ENCODE measurements at regions not wholly inside any gene's neighbourhood (a gene's known extent, or its start where the extent isn't known, plus 50 kb on each side); places are given as distances from the start of the nearest gene placed in this dataset.

DNA sequence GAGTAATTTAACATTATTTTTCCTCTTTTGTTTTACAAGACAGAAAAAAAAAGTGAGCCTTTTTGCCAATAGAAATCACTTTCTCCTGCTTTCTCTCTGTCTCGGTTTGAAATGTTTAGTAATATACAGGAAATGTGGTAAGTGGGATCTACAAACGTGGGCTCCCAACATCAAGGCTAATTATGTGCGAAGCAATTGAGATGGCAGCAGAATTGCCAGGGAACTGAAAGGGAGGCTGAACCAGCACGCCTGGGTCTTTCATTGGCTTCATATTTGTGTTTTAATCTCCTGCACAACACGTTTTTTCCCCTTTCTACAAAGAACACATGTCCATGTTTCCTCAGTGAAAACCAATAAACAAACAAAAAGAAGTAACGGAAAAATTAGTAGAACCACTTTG, 743.9 kb upstream of the SOX9 start (continued):
- TF ChIP-seq, protein P1, sequence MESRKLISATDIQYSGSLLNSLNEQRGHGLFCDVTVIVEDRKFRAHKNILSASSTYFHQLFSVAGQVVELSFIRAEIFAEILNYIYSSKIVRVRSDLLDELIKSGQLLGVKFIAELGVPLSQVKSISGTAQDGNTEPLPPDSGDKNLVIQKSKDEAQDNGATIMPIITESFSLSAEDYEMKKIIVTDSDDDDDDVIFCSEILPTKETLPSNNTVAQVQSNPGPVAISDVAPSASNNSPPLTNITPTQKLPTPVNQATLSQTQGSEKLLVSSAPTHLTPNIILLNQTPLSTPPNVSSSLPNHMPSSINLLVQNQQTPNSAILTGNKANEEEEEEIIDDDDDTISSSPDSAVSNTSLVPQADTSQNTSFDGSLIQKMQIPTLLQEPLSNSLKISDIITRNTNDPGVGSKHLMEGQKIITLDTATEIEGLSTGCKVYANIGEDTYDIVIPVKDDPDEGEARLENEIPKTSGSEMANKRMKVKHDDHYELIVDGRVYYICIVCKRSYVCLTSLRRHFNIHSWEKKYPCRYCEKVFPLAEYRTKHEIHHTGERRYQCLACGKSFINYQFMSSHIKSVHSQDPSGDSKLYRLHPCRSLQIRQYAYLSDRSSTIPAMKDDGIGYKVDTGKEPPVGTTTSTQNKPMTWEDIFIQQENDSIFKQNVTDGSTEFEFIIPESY (IDR thresholded peaks at IDR 0.05) = no peak

DNA sequence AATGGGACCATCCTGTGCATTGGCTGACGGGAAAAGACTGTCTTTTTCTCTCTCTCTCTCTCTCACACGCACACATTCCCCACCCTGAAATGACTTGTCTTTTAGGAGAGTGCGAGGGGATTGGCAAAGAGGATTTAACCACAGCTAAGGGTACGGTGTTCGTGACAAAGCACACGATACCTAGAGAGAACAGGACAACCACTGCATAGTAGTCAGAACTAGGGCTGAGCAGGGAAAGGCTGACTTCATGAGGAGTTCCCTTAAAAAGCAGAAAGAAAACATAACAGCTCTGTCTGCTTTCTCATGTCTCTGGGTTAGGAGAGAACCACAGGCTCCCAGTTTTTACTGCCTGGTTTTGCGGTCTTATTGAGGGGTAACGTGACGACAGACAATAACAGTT, 742.8 kb upstream of the SOX9 start:
- Histone ChIP-seq H3K9ac (ENCODE audit: low read depth in 1 of 2, low read length in 2 of 2) (no peak overlapping the region), H3K36me3 (ENCODE audit: control insufficient read depth in 4 of 4, insufficient read depth in 3 of 4, low read depth in 1 of 4, low read length in 3 of 4) (no peaks in the 10 kb centered on the region), H3K27ac (ENCODE audit: low read depth in 1 of 2, low read length in 2 of 2) (no peak overlapping the region), H3K4me1 (ENCODE audit: control insufficient read depth in 4 of 4, insufficient read depth in 4 of 4, low read length in 3 of 4) (no peaks in the 10 kb centered on the region), H3K9me3 (ENCODE audit: control insufficient read depth in 4 of 4, low read length in 3 of 4) (no peaks in the 10 kb centered on the region), H3K27me3 (ENCODE audit: control insufficient read depth in 4 of 4, insufficient read depth in 4 of 4, low read length in 3 of 4) (peaks cover 0 to 7% (median 0%) of the 10 kb centered on the region in 4 donors), H3K4me3 (ENCODE audit: low read depth in 1 of 3, low read length in 3 of 3) (no peak overlapping the region)
- TF ChIP-seq HNF4G (IDR thresholded peaks at IDR 0.05) = no peak
- no peak for TF ChIP-seq FOXA2 (IDR thresholded peaks at IDR 0.05)
- TF ChIP-seq, protein P2, sequence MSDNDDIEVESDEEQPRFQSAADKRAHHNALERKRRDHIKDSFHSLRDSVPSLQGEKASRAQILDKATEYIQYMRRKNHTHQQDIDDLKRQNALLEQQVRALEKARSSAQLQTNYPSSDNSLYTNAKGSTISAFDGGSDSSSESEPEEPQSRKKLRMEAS (IDR thresholded peaks at IDR 0.05) = no peak
- TF ChIP-seq NR2F2 (IDR thresholded peaks at IDR 0.05) = no peak
- TF ChIP-seq, protein P1 (IDR thresholded peaks at IDR 0.05) = no peak
- TF ChIP-seq SP1 (IDR thresholded peaks at IDR 0.05) = no peak
- no peak for TF ChIP-seq FOXA1 (IDR thresholded peaks at IDR 0.05)
- TF ChIP-seq, protein P3, sequence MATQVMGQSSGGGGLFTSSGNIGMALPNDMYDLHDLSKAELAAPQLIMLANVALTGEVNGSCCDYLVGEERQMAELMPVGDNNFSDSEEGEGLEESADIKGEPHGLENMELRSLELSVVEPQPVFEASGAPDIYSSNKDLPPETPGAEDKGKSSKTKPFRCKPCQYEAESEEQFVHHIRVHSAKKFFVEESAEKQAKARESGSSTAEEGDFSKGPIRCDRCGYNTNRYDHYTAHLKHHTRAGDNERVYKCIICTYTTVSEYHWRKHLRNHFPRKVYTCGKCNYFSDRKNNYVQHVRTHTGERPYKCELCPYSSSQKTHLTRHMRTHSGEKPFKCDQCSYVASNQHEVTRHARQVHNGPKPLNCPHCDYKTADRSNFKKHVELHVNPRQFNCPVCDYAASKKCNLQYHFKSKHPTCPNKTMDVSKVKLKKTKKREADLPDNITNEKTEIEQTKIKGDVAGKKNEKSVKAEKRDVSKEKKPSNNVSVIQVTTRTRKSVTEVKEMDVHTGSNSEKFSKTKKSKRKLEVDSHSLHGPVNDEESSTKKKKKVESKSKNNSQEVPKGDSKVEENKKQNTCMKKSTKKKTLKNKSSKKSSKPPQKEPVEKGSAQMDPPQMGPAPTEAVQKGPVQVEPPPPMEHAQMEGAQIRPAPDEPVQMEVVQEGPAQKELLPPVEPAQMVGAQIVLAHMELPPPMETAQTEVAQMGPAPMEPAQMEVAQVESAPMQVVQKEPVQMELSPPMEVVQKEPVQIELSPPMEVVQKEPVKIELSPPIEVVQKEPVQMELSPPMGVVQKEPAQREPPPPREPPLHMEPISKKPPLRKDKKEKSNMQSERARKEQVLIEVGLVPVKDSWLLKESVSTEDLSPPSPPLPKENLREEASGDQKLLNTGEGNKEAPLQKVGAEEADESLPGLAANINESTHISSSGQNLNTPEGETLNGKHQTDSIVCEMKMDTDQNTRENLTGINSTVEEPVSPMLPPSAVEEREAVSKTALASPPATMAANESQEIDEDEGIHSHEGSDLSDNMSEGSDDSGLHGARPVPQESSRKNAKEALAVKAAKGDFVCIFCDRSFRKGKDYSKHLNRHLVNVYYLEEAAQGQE (IDR thresholded peaks at IDR 0.05) = no peak
- no peak for TF ChIP-seq TAF1 (conservative IDR thresholded peaks at IDR 0.05)
- TF ChIP-seq, protein P4, sequence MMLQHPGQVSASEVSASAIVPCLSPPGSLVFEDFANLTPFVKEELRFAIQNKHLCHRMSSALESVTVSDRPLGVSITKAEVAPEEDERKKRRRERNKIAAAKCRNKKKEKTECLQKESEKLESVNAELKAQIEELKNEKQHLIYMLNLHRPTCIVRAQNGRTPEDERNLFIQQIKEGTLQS (IDR thresholded peaks at IDR 0.05) = no peak
- no peak for TF ChIP-seq YY1 (IDR thresholded peaks at IDR 0.05)
- TF ChIP-seq EGR1 (IDR thresholded peaks at IDR 0.05; ENCODE audit: low read depth in 2 of 2) = no peak
- no peak for TF ChIP-seq RAD21 (IDR thresholded peaks at IDR 0.05)
- TF ChIP-seq JUND (IDR thresholded peaks at IDR 0.05) = no peak
- 77% methylated on average over 9 of the region's 9 CpGs for WGBS
- no peak for DNase-seq (ENCODE audit: low spot score)

DNA sequence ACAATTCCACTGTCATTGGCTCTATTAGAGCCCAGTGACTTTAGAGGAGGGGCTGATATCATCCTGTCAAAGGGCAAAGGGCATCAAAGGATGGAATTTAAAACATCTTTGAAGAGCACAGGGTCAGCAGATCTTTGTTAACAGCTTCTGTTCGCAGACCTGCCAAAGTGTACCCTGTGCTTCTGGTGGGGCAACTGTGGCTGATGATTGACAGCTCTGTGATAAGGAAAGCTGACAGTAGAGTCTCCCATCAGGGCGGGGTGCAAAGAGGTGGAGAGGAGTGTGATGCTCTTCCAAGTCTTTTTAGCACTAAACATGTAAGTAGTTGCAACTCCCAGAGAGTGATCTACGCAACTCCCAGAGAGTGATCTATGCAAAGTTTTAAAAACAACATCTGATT, 742.1 kb upstream of the SOX9 start:
- Histone ChIP-seq H3K9me3 (ENCODE audit: control insufficient read depth in 4 of 4, low read length in 3 of 4) (no peaks in the 10 kb centered on the region), H3K4me1 (ENCODE audit: control insufficient read depth in 4 of 4, insufficient read depth in 4 of 4, low read length in 3 of 4) (no peaks in the 10 kb centered on the region), H3K27me3 (ENCODE audit: control insufficient read depth in 4 of 4, insufficient read depth in 4 of 4, low read length in 3 of 4) (peaks cover 0 to 7% (median 0%) of the 10 kb centered on the region in 4 donors), H3K9ac (ENCODE audit: low read depth in 1 of 2, low read length in 2 of 2) (no peak overlapping the region), H3K4me3 (ENCODE audit: low read depth in 1 of 3, low read length in 3 of 3) (no peak overlapping the region), H3K36me3 (ENCODE audit: control insufficient read depth in 4 of 4, insufficient read depth in 3 of 4, low read depth in 1 of 4, low read length in 3 of 4) (no peaks in the 10 kb centered on the region), H3K27ac (ENCODE audit: low read depth in 1 of 2, low read length in 2 of 2) (no peak overlapping the region)
- 47% methylated on average over 3 of the region's 3 CpGs for WGBS
- DNase-seq (ENCODE audit: low spot score) = no peak
- TF ChIP-seq TAF1 (conservative IDR thresholded peaks at IDR 0.05) (no peak), FOXA1 (IDR thresholded peaks at IDR 0.05) (no peak), FOXA2 (IDR thresholded peaks at IDR 0.05) (no peak), RXRA (IDR thresholded peaks at IDR 0.05) (no peak), GABPA (IDR thresholded peaks at IDR 0.05 in 1 of 2, conservative IDR thresholded peaks at IDR 0.05 in 1 of 2) (no peak), NR2F2 (IDR thresholded peaks at IDR 0.05) (no peak), HNF4G (IDR thresholded peaks at IDR 0.05) (no peak)
- TF ChIP-seq, protein P1 (IDR thresholded peaks at IDR 0.05) = no peak
- TF ChIP-seq, protein P4 (IDR thresholded peaks at IDR 0.05) = no peak
- TF ChIP-seq, protein P5, sequence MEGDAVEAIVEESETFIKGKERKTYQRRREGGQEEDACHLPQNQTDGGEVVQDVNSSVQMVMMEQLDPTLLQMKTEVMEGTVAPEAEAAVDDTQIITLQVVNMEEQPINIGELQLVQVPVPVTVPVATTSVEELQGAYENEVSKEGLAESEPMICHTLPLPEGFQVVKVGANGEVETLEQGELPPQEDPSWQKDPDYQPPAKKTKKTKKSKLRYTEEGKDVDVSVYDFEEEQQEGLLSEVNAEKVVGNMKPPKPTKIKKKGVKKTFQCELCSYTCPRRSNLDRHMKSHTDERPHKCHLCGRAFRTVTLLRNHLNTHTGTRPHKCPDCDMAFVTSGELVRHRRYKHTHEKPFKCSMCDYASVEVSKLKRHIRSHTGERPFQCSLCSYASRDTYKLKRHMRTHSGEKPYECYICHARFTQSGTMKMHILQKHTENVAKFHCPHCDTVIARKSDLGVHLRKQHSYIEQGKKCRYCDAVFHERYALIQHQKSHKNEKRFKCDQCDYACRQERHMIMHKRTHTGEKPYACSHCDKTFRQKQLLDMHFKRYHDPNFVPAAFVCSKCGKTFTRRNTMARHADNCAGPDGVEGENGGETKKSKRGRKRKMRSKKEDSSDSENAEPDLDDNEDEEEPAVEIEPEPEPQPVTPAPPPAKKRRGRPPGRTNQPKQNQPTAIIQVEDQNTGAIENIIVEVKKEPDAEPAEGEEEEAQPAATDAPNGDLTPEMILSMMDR (IDR thresholded peaks at IDR 0.05; ENCODE audit: low read depth, low read length, missing input control) = no peak
- TF ChIP-seq, protein P2 (IDR thresholded peaks at IDR 0.05) = no peak

All from liver (tissue), 8 donors.